ENCODE measurements at regions not wholly inside any gene's neighbourhood (a gene's known extent, or its start where the extent isn't known, plus 50 kb on each side); places are given as distances from the start of the nearest gene placed in this dataset.

- no peak for DNase-seq
Measured at GRCh38 chr18:68085251-68085650, 568.7 kb upstream of the DSEL start.

- DNase-seq, result no peak
Measured at GRCh38 chr18:68083776-68084175, 567.3 kb upstream of the DSEL start.

GRCh38 chr18:68083131-68083530, 566.6 kb upstream of the DSEL start:
- no peak for DNase-seq

GRCh38 chr18:68072744-68073143, 556.2 kb upstream of the DSEL start:
- DNase-seq, result no peak

GRCh38 chr18:68060871-68061270, 544.4 kb upstream of the DSEL start:
- DNase-seq, result no peak

- DNase-seq, result no peak
Measured at GRCh38 chr18:68056936-68057335, 540.4 kb upstream of the DSEL start.

- no peak for DNase-seq
Measured at GRCh38 chr18:68054669-68055068, 538.1 kb upstream of the DSEL start.

- DNase-seq, result no peak
Measured at GRCh38 chr18:68053290-68053689, 536.8 kb upstream of the DSEL start.

- no peak for DNase-seq
Measured at GRCh38 chr18:68041327-68041726, 524.8 kb upstream of the DSEL start.

GRCh38 chr18:68040198-68040597, 523.7 kb upstream of the DSEL start:
- DNase-seq, result no peak

GRCh38 chr18:68035774-68036522, 519.4 kb upstream of the DSEL start:
- DNase-seq, result no peak

GRCh38 chr18:68034296-68034695, 517.8 kb upstream of the DSEL start:
- no peak for DNase-seq

- DNase-seq, result no peak
Measured at GRCh38 chr18:68033466-68033865, 516.9 kb upstream of the DSEL start.

- no peak for DNase-seq
Measured at GRCh38 chr18:68024716-68025115, 508.2 kb upstream of the DSEL start.

- no peak for DNase-seq
Measured at GRCh38 chr18:68017385-68017784, 500.9 kb upstream of the DSEL start.

- DNase-seq, result no peak
Measured at GRCh38 chr18:67997496-67997895, 481.0 kb upstream of the DSEL start.

GRCh38 chr18:67995769-67996168, 479.2 kb upstream of the DSEL start:
- DNase-seq, result no peak

GRCh38 chr18:67980241-67980640, 463.7 kb upstream of the DSEL start:
- no peak for DNase-seq

GRCh38 chr18:67977067-67977616, 460.6 kb upstream of the DSEL start:
- DNase-seq, result no peak

- DNase-seq, result no peak
Measured at GRCh38 chr18:67973916-67974315, 457.4 kb upstream of the DSEL start.

GRCh38 chr18:67969458-67969857, 452.9 kb upstream of the DSEL start:
- no peak for DNase-seq

- no peak for DNase-seq
Measured at GRCh38 chr18:67966224-67966623, 449.7 kb upstream of the DSEL start.

- DNase-seq, result no peak
Measured at GRCh38 chr18:67964462-67964861, 447.9 kb upstream of the DSEL start.

GRCh38 chr18:67961701-67962440, 445.4 kb upstream of the DSEL start:
- DNase-seq, result no peak

Measured in stimulated activated CD4-positive, alpha-beta T cell treated with anti-CD3 and anti-CD28 coated beads, Interleukin-1b, Interleukin-23, amount 100 ng/mL, for 48 hours (primary cell).